HUES64 (cell line): ENCODE measurements at regions not wholly inside any gene's neighbourhood (a gene's known extent, or its start where the extent isn't known, plus 50 kb on each side); places are given as distances from the start of the nearest gene placed in this dataset.
"Not testable (repeated sequence)": the region's sequence is repeated elsewhere in the genome, so short reads cannot be mapped to it uniquely, and the experiment has no call there.

ENCODE experiments used
- H3K27ac ChIP-seq: 2 replicates; pipeline ENCODE4 v1.7.0; 2013; ENCODE audit warnings: low read depth, low read length, inconsistent platforms
- H3K27me3 ChIP-seq: 2 replicates; pipeline ENCODE4 v1.6.1; 2013; ENCODE audit warnings: mild to moderate bottlenecking, low read length; ENCODE audit not compliant: insufficient read depth
- H3K36me3 ChIP-seq: 2 replicates; pipeline ENCODE4 v1.6.1; 2013; ENCODE audit warnings: mild to moderate bottlenecking, low read length; ENCODE audit not compliant: insufficient read depth
- H3K4me1 ChIP-seq: 2 replicates; pipeline ENCODE4 v1.6.1; 2013; ENCODE audit warnings: mild to moderate bottlenecking, low read length, moderate library complexity; ENCODE audit not compliant: insufficient read depth
- H3K4me3 ChIP-seq: 2 replicates; pipeline ENCODE4 v1.5.1; 2013; ENCODE audit warnings: mild to moderate bottlenecking, low read length, moderate library complexity
- H3K9ac ChIP-seq: 2 replicates; pipeline ENCODE4 v1.6.1; 2013; ENCODE audit warnings: mild to moderate bottlenecking, low read depth, low read length
- H3K9me3 ChIP-seq: 2 replicates; pipeline ENCODE4 v1.6.1; 2013; ENCODE audit warnings: low read depth, low read length; ENCODE audit not compliant: insufficient read depth
- WGBS: fragments of 150-250, 120-280 bp; methylation state at CpG from one replicate; pipeline ENCODE4 v1.1.7; 2013; ENCODE audit warnings: missing lambda C conversion rate; 5-methylcytosine and 5-hydroxymethylcytosine counted together

- H3K9me3 ChIP-seq, result no peaks in the 10 kb centered on the region
- H3K4me3 ChIP-seq, result peak overlapping the region; percentile 45
- H3K4me1 ChIP-seq, result peaks cover 18% of the 10 kb centered on the region
- H3K36me3 ChIP-seq, result no peaks in the 10 kb centered on the region
- WGBS, result 2% methylated on average over 21 of the region's 21 CpGs
- peak overlapping the region; percentile 85; the same call in 1 of the 2 replicates for H3K27ac ChIP-seq
- peak overlapping the region; percentile 33 for H3K9ac ChIP-seq
- H3K27me3 ChIP-seq, result peaks cover 39% of the 10 kb centered on the region
Measured at GRCh38 chrX:499870-500364, 113.2 kb upstream of the PPP2R3B start.

DNA sequence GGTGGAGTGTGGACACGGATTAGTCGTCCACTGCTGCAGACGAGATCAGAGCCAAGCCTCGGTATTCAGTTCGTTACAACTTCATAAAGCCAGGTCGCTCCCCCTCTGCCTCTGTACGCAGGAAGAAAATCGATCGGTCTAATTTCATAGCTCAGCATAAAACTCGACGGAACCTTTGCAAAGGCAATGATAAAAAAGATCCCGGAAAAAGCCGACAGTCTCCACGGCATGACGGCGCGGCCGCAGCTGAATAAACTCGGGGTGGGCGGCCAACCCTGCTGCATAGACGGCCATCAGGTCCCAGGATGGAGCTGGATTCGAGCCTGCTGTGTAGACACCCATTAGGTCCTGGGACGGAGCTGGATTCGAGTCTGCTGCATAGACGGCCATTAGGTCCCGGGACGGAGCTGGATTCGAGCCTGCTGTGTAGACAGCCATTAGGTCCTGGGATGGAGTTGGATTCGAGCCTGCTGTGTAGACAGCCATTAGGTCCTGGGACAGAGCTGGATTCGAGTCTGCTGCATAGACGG, 113.8 kb upstream of the PPP2R3B start:
- H3K36me3 ChIP-seq, result no peaks in the 10 kb centered on the region
- peak overlapping the region; percentile 45 for H3K4me3 ChIP-seq
- H3K4me1 ChIP-seq, result peaks cover 18% of the 10 kb centered on the region
- peak overlapping the region; percentile 85; the same call in 1 of the 2 replicates for H3K27ac ChIP-seq
- peaks cover 39% of the 10 kb centered on the region for H3K27me3 ChIP-seq
- WGBS, result 77% methylated on average over 31 of the region's 31 CpGs
- peak overlapping the region; percentile 33 for H3K9ac ChIP-seq
- no peaks in the 10 kb centered on the region for H3K9me3 ChIP-seq

DNA sequence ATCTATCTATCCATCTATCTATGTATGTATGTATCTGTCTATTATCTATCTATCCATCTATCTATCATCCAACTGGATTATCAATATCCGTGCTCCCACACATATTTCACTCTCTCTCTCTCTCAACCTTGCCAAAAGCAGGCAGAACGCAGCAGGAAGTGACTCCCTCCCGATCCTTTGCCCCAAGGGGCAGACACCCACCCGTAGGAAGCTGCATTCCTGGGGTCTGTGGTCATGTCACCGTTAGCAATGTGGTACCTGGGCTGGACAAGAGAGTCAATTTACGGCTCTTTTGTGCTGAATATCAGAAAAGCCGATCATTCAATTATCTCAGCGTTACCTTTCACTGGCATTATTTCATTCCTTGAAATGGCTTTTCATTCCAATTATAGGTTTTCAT, 119.6 kb upstream of the PPP2R3B start:
- Histone ChIP-seq H3K27ac (no peak overlapping the region), H3K27me3 (peaks cover 10% of the 10 kb centered on the region)
- 44% methylated on average over 8 of the region's 8 CpGs for WGBS

GRCh38 chrX:508163-508562, 121.5 kb upstream of the PPP2R3B start:
- Histone ChIP-seq H3K4me1 (no peaks in the 10 kb centered on the region), H3K27me3 (peaks cover 10% of the 10 kb centered on the region), H3K4me3 (no peak overlapping the region), H3K9ac (no peak overlapping the region), H3K36me3 (no peaks in the 10 kb centered on the region), H3K27ac (no peak overlapping the region), H3K9me3 (no peaks in the 10 kb centered on the region)
- 88% methylated on average over 8 of the region's 8 CpGs for WGBS

More for the DNA sequence above, 119.6 kb upstream of the PPP2R3B start:
- H3K36me3 ChIP-seq, result no peaks in the 10 kb centered on the region
- H3K4me1 ChIP-seq, result no peaks in the 10 kb centered on the region
- H3K9ac ChIP-seq, result no peak overlapping the region
- H3K4me3 ChIP-seq, result no peak overlapping the region
- no peaks in the 10 kb centered on the region for H3K9me3 ChIP-seq

- 91% methylated on average over 5 of the region's 5 CpGs for WGBS
- not testable (repeated sequence) for H3K9ac ChIP-seq, H3K4me1 ChIP-seq, H3K9me3 ChIP-seq, H3K36me3 ChIP-seq, H3K27ac ChIP-seq, H3K27me3 ChIP-seq, H3K4me3 ChIP-seq
Measured at GRCh38 chrX:508821-509220, 121.8 kb upstream of the SHOX start.

- not testable (repeated sequence) for H3K9me3 ChIP-seq, H3K4me1 ChIP-seq, H3K36me3 ChIP-seq, H3K4me3 ChIP-seq, H3K27ac ChIP-seq, H3K9ac ChIP-seq
- H3K27me3 ChIP-seq, result peaks cover 13% of the 10 kb centered on the region
- 94% methylated on average over 3 of the region's 4 CpGs for WGBS
Measured at GRCh38 chrX:511089-511488, 119.5 kb upstream of the SHOX start.

DNA sequence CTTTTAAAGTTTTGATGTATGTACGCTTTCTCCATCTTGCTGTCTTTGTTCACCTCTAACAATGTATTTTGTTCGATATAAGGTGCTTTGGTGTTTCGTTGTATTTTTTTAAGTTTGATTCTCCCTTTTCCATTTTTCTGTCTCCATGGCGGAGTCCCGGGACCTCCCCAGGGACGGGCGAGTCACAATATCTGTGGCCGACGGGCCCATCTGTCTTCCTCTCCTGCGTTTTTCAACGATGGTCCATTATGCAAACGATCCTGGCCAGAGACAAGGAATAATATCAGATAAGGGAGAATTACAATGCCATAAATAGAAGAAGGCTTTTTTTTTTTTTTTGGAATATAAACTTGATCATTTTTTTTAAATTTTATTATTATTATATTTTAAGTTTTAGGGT, 112.3 kb upstream of the SHOX start:
- Histone ChIP-seq H3K4me3 (no peak overlapping the region), H3K4me1 (no peaks in the 10 kb centered on the region), H3K36me3 (no peaks in the 10 kb centered on the region), H3K27ac (no peak overlapping the region), H3K9me3 (no peaks in the 10 kb centered on the region), H3K9ac (no peak overlapping the region), H3K27me3 (peaks cover 11% of the 10 kb centered on the region)
- WGBS, result 87% methylated on average over 12 of the region's 12 CpGs

DNA sequence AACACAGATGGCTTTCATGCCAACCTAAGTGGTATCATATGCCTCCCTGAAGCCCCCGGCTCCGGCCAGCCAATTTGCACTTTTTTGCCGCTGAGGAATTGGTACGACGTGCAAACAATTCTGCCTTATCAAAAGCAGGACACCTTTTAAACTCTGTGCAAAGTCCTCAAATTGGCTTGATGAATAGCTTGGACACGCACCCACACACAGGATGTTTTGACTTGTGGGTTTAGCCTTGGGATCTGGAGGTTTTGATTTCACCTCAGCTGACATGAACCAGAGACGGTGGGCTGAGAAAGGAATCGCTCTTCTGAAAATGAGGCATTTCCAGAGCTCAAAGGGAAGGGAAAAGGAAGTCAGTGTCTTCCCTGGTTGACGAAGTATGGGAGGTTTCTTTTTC, 110.8 kb upstream of the SHOX start:
- Histone ChIP-seq H3K27ac (no peak overlapping the region), H3K4me3 (no peak overlapping the region), H3K36me3 (no peaks in the 10 kb centered on the region), H3K4me1 (no peaks in the 10 kb centered on the region), H3K27me3 (peaks cover 11% of the 10 kb centered on the region), H3K9me3 (no peaks in the 10 kb centered on the region), H3K9ac (no peak overlapping the region)
- WGBS, result 87% methylated on average over 9 of the region's 9 CpGs

GRCh38 chrX:522456-522855, 108.1 kb upstream of the SHOX start:
- H3K9me3 ChIP-seq, result peaks cover 4% of the 10 kb centered on the region; the same call in 1 of the 2 replicates
- H3K4me1 ChIP-seq, result no peaks in the 10 kb centered on the region
- no peak overlapping the region for H3K9ac ChIP-seq
- no peak overlapping the region for H3K4me3 ChIP-seq
- peaks cover 9% of the 10 kb centered on the region; the same call in 1 of the 2 replicates for H3K27me3 ChIP-seq
- H3K36me3 ChIP-seq, result no peaks in the 10 kb centered on the region
- H3K27ac ChIP-seq, result no peak overlapping the region

DNA sequence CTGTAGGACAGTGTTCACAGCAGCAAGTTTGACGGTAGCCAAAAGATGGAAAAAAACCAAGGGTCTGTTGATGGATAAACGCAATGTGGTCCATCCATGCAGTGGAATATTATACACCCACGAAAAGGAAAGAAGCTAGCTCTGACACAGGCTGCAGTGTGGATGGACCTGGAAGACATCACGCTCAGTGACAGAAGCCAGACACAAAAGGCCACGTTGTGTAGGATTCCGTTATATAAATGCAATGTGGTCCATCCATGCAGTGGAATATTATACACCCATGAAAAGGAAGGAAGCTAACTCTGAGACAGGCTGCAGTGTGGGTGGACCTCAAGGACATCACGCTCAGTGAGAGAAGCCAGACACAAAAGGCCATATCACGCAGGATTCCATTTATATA, 105.5 kb upstream of the SHOX start:
- Histone ChIP-seq H3K4me3 (no peak overlapping the region), H3K9me3 (peaks cover 4% of the 10 kb centered on the region; the same call in 1 of the 2 replicates), H3K9ac (no peak overlapping the region), H3K27me3 (peaks cover 9% of the 10 kb centered on the region; the same call in 1 of the 2 replicates), H3K36me3 (no peaks in the 10 kb centered on the region), H3K4me1 (no peaks in the 10 kb centered on the region), H3K27ac (no peak overlapping the region)
- WGBS, result 94% methylated on average over 8 of the region's 8 CpGs

DNA sequence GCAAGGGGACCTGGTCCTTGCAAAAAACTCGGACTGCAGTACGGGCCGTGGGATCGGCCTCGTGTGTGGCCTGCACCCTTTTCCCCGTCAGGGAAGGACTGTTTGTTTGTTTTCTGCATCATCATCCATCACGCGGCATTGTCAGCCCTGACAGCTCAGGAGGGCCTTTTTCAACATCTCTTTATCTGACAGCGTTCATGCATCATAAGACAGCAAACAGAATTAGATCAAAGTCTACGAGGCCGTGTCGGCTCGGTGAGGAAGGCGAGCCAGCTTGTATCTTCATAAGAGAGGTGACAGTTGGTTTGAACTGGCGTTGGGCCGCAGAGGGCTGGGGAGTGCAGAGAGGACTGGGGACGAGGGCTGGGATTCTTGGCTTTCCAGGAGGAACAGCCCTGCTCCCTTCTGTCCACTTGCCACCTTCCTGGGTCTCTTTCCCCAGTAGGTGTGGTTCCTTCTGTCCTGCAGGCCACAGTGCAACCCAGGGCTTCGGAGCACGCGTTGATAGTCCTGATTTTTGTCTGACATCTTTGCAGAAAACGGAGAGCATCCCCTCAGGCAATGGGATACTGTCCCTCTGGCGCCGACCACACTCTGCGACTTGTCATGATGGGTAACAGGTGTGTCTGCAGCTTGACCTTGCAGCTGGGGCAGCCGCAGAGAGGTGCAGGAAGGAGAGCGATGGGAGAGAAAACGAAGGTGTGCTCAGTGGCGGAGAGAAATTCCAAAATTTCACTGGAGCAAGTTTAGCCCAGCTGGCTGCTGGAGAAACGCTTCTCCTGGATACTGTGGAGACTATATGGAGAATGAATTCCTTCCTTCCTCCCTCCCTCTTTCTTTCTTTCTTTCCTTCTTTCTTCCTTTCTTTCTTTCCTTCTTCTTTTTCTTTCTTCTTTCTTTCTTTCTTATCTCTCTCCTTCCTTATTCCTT, 104.0 kb upstream of the SHOX start:
- Histone ChIP-seq H3K4me1 (peaks cover 9% of the 10 kb centered on the region; the same call in 1 of the 2 replicates), H3K9ac (no peak overlapping the region), H3K27ac (no peak overlapping the region), H3K4me3 (no peak overlapping the region), H3K36me3 (no peaks in the 10 kb centered on the region), H3K9me3 (peaks cover 4% of the 10 kb centered on the region), H3K27me3 (peaks cover 9% of the 10 kb centered on the region; the same call in 1 of the 2 replicates)
- 41% methylated on average over 29 of the region's 29 CpGs for WGBS
